Retinal pigment epithelial cell (primary cell): ENCODE measurements at regions not wholly inside any gene's neighbourhood (a gene's known extent, or its start where the extent isn't known, plus 50 kb on each side); places are given as distances from the start of the nearest gene placed in this dataset.
A peak's percentile ranks its signal among the peaks of the same experiment; 100 is the strongest.
"Not testable (repeated sequence)": the region's sequence is repeated elsewhere in the genome, so short reads cannot be mapped to it uniquely, and the experiment has no call there.

ENCODE experiments used
- DNase-seq: peaks from one replicate; pipeline ENCODE4 v3.0.0-alpha.2; 2010; ENCODE audit warnings: low read depth
- H3K4me3 ChIP-seq: 2 replicates; pipeline ENCODE4 v1.5.1; 2011; ENCODE audit warnings: mild to moderate bottlenecking, low read length, control low read depth, moderate library complexity
- TF ChIP-seq, protein P1 (sequence below): conservative IDR thresholded peaks from 2 replicates; pipeline ENCODE4 v1.5.1; 2011; ENCODE audit warnings: low read depth, low read length, control low read depth, inconsistent platforms

DNA sequence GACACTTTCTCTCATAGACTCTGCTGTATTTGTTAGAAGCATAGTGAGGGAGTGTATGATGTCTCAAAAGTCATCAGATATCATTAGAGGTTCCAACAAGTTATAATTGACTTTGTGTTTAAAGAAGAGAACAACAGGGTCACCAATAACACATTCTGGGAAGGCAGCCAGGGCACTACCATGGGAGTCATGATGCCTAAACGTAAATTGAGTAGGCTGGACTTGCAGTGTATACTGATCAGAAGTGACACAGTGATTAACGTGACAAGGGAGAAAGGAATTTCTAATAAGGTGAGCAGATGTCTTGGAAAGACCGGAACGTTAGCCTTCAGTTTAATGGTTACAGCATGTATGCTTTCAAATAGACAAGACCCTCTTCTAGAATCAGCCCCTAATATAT lies 973.2 kb downstream of the NCAM2 start:
- DNase-seq: peak; percentile 86

DNA sequence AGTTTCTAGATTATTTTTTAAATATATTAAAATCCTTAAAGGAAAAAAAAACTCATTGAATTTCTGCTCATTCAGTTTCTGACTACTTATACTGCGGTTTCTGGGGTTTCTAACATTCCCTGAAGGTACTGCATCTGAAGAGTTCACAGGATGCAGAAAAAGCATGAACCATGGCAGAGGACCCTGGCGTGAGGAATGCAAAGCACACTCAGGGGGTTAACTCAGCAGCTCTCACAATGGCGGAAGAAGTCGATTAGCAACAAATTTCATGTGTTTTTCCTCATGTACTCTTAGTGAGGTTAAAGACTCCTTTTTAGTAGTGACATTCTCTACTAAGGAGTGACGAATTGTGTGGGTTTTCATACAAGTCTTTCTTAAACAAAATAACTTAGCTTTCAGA lies 975.6 kb downstream of the NCAM2 start:
- TF ChIP-seq, protein P1, sequence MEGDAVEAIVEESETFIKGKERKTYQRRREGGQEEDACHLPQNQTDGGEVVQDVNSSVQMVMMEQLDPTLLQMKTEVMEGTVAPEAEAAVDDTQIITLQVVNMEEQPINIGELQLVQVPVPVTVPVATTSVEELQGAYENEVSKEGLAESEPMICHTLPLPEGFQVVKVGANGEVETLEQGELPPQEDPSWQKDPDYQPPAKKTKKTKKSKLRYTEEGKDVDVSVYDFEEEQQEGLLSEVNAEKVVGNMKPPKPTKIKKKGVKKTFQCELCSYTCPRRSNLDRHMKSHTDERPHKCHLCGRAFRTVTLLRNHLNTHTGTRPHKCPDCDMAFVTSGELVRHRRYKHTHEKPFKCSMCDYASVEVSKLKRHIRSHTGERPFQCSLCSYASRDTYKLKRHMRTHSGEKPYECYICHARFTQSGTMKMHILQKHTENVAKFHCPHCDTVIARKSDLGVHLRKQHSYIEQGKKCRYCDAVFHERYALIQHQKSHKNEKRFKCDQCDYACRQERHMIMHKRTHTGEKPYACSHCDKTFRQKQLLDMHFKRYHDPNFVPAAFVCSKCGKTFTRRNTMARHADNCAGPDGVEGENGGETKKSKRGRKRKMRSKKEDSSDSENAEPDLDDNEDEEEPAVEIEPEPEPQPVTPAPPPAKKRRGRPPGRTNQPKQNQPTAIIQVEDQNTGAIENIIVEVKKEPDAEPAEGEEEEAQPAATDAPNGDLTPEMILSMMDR: no peak
- H3K4me3 ChIP-seq: no peak overlapping the region
- DNase-seq: no peak

More for the DNA sequence above, 973.2 kb downstream of the NCAM2 start:
- H3K4me3 ChIP-seq: no peak overlapping the region
- TF ChIP-seq, protein P1: no peak

DNA sequence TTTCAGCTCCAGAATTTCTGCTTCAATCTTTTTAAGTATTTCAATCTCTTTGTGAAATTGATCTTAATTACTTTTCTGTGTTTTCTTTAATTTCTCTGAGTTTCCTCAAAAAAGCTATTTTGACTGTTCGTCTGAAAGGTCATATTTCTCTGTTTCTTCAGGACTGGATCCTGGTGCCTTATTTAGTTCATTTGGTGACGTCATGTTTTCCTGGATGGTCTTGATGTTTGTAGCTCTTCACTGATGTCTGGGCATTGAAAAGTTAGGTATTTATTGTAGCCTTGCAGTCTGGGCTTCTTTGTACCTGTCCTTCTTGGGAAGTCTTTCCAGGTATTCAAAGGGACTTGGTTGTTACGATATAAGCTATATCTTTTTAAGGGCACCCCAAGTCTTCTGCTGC lies 998.7 kb downstream of the NCAM2 start:
- TF ChIP-seq, protein P1: no peak
- no peak for DNase-seq
- H3K4me3 ChIP-seq: no peak overlapping the region

DNA sequence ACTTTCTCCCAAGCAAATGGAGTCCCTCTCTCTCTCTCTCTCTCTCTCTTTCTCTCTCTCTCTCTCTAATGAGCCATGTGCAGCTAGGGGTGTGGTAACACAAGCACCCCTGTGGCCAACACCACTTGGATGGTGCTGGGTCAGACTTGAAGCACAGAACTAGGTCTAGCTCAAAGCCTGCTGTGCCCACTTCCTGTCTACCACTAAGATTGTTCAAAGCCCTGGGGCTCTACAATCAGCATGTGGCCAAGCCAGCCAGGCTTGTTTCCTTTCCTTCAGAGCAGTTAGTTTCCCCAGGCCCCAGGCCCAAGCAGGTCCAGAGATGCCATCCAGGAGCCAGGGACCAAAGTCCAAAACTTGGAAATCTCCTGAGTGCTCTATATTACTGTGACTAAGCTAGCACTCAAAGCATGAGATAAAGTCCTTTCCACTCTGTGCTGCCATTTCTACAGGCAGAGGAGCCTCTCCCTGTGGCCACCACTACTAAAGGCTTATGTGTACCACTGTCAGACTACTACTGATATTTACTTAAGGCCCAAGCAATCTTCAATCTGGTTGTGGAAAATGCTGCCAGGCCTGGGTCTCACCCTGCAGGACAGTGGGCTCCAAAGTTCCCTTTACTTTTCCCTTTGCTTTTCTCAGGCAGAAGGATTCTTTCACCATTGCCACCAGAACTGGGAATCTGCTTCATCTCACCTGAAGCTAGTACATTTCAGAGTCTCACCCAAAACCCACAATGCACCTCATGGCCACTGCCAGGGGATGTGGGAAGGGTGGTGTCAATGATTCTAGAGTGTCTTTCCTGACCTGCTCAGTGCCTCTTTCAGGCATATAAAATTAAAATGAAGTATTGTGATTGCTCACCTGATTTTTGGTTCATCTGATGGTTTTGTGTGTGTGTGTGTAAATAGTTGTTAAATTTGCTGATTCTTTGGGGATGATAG lies 999.5 kb downstream of the NCAM2 start:
- H3K4me3 ChIP-seq: no peak overlapping the region
- TF ChIP-seq, protein P1: no peak
- no peak for DNase-seq

DNA sequence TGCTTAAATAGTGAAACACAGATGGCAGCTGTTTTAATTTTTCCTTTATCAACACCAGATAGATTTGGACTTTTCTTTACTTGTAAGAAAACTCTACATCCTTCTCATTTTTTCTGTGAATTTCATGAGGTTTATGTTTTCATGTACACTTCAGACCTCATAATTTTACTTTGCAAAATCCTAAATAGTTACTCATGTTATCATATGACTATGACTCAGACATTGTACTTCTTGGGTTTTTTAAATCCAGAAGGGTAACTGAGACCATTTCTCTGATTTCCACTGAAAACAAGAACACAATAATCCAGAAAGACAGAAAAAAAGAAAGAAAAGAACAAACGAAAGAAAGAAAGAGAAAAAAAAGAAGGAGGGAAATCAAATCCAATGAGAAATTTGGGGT lies 1021.6 kb downstream of the NCAM2 start:
- DNase-seq: peak; percentile 34
- TF ChIP-seq, protein P1: no peak

DNA sequence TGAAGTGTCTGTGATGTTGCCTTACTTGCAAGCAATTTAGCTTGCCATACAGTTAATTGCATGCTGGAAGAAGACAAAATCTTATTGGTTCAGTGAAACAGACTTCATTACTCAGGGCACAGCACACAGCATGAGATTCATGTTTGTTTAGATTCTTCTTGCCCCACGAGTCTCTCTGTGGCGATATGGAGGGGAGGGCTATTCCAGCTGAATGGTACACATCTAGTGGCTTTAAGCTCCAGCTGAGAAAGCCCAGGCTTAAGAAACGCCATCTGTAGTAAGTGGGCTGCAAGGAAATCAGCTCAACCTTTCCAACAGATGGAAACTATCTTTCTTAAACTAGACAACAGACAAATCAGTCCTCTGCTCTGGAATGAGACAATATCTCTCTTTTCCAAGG lies 1022.0 kb downstream of the NCAM2 start:
- H3K4me3 ChIP-seq: no peak overlapping the region
- DNase-seq: peak; percentile 5

More for the DNA sequence above, 1021.6 kb downstream of the NCAM2 start:
- no peak overlapping the region for H3K4me3 ChIP-seq

DNA sequence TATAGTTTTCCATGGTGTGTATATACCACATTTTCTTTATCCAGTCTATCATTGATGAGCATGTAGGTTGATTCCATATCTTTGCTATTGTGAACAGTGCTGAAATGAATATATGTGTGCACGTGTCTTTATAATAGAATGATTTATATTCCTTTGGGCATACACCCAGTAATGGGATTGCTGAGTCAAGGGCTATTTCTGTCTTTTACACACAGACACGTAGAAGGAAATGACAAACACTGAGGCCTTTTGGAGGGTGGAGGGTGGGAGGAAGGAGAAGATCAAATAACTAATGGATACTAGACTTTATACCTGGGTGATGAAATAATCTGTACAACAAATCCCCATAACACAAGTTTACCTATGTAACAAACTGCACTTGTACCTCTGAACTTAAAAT lies 1025.7 kb downstream of the NCAM2 start:
- not testable (repeated sequence) for DNase-seq, H3K4me3 ChIP-seq

More for the DNA sequence above, 1022.0 kb downstream of the NCAM2 start:
- TF ChIP-seq, protein P1: no peak
